B cell (primary cell): ENCODE measurements at regions not wholly inside any gene's neighbourhood (a gene's known extent, or its start where the extent isn't known, plus 50 kb on each side); places are given as distances from the start of the nearest gene placed in this dataset.

Experiments
- ATAC-seq: fragments of 200-7000 bp; cut with Tn5 transposase; one replicate; pipeline ENCODE4 v1.10.0; 2021; ENCODE audit warnings: low read depth, mild to moderate bottlenecking, moderate number of reproducible peaks, moderate library complexity
- CTCF ChIA-PET: fragments of 350-600 bp; sonication (Branson Sonifier 250); formaldehyde crosslinking; loops from one replicate; lab custom pipeline; 2021; ENCODE audit warnings: antibody characterized with exemption, inconsistent platforms; lab: Charles Lee
- POLR2A ChIA-PET: fragments of 350-600 bp; sonication (Branson Sonifier 250); formaldehyde crosslinking; loops from one replicate; lab custom pipeline; 2021; ENCODE audit warnings: antibody characterized with exemption; lab: Charles Lee
- DNase-seq: peaks from one replicate; pipeline ENCODE4 v3.0.0; 2013
- H2AFZ ChIP-seq: 2 replicates; pipeline ENCODE4 v1.6.1; 2012; ENCODE audit warnings: mild to moderate bottlenecking, low read depth, low read length; ENCODE audit not compliant: insufficient read depth, poor library complexity, severe bottlenecking
- H3K27ac ChIP-seq, 2 donors: 1 replicate in 1 of 2; 2 replicates in 1 of 2; pipeline ENCODE4 v1.5.1; 2012 to 2013; ENCODE audit warnings: low read length in 2 of 2, mild to moderate bottlenecking in 2 of 2, moderate library complexity in 1 of 2
- H3K27me3 ChIP-seq, 4 experiments: fragments of 200-600 bp in 1 of 4; sonication (generic) in 1 of 4; replicated peaks in 1 of 4; 1 replicate in 2 of 4; 2 replicates in 2 of 4; pipeline versions ENCODE4 v1.6.1 to v1.7.0; 2013 to 2016; ENCODE audit warnings: low read length in 3 of 4, mild to moderate bottlenecking in 2 of 4, mixed read lengths in 1 of 4, moderate library complexity in 1 of 4; ENCODE audit not compliant: insufficient read depth in 4 of 4, control insufficient read depth in 3 of 4; ENCODE audit errors: control extremely low read depth in 1 of 4
- H3K36me3 ChIP-seq, 2 experiments: replicated peaks in 1 of 2; 1 replicate in 1 of 2; 2 replicates in 1 of 2; pipeline versions ENCODE4 v1.6.1 to v1.7.1; 2013; ENCODE audit warnings: low read length in 1 of 2; ENCODE audit not compliant: insufficient read depth in 2 of 2, control insufficient read depth in 1 of 2; ENCODE audit errors: control extremely low read depth in 1 of 2, extremely low read depth in 1 of 2
- H3K4me1 ChIP-seq, 2 donors: fragments of 200-600 bp in 1 of 2; sonication (generic) in 1 of 2; 1 replicate in 1 of 2; 2 replicates in 1 of 2; pipeline versions ENCODE4 v1.5.1 to v1.6.1; 2013 to 2017; ENCODE audit warnings: low read length in 2 of 2; ENCODE audit not compliant: control insufficient read depth in 2 of 2, insufficient read depth in 2 of 2
- H3K4me2 ChIP-seq: replicated peaks from 2 replicates; pipeline ENCODE3; 2012; ENCODE audit warnings: mild to moderate bottlenecking, low read depth, low read length; ENCODE audit not compliant: poor library complexity, severe bottlenecking
- H3K4me3 ChIP-seq, 5 experiments: fragments of 200-600 bp in 1 of 5; sonication (generic) in 1 of 5; 1 replicate in 3 of 5; 2 replicates in 2 of 5; pipeline versions ENCODE4 v1.5.1 to v1.7.0; 2011 to 2016; ENCODE audit warnings: low read length in 4 of 5, mild to moderate bottlenecking in 4 of 5, low read depth in 2 of 5, control low read depth in 1 of 5, moderate library complexity in 1 of 5; ENCODE audit not compliant: insufficient read depth in 1 of 5; ENCODE audit errors: control extremely low read depth in 1 of 5, extremely low read depth in 1 of 5
- H3K79me2 ChIP-seq: fragments of 200-600 bp; sonication (generic); one replicate; pipeline ENCODE4 v1.6.0; 2016; ENCODE audit warnings: low read length; ENCODE audit not compliant: control insufficient read depth, insufficient read depth
- H3K9ac ChIP-seq: fragments of 200-600 bp; sonication (generic); 2 replicates; pipeline ENCODE4 v1.6.1; 2017; ENCODE audit warnings: mild to moderate bottlenecking, low read length, moderate library complexity
- H3K9me3 ChIP-seq, 3 donors: one replicate each; pipeline versions ENCODE4 v1.6.1 to v1.7.1; 2013; ENCODE audit warnings: low read length in 2 of 3; ENCODE audit not compliant: control insufficient read depth in 2 of 3, insufficient read depth in 1 of 3; ENCODE audit errors: control extremely low read depth in 1 of 3
- H4K20me1 ChIP-seq: 2 replicates; pipeline ENCODE4 v1.6.0; 2012; ENCODE audit warnings: mild to moderate bottlenecking, low read length; ENCODE audit not compliant: insufficient read depth, control insufficient read depth, poor library complexity, severe bottlenecking
- H3K27ac Mint-ChIP-seq: one replicate; pipeline ENCODE4 v1.8.0; 2021; ENCODE audit warnings: mixed read lengths
- H3K27me3 Mint-ChIP-seq: one replicate; pipeline ENCODE4 v1.8.0; 2021; ENCODE audit warnings: mixed read lengths
- H3K4me1 Mint-ChIP-seq: one replicate; pipeline ENCODE4 v1.8.0; 2021; ENCODE audit warnings: mixed read lengths
- H3K4me3 Mint-ChIP-seq: one replicate; pipeline ENCODE4 v1.8.0; 2021; ENCODE audit warnings: mixed read lengths
- H3K9me3 Mint-ChIP-seq: one replicate; pipeline ENCODE4 v1.8.0; 2022; ENCODE audit warnings: mixed read lengths; ENCODE audit not compliant: insufficient read depth
- EZH2 ChIP-seq: IDR thresholded peaks from 2 replicates; pipeline ENCODE4 v1.6.1; 2012; ENCODE audit warnings: borderline replicate concordance, low read depth, mild to moderate bottlenecking, moderate library complexity, low read length; ENCODE audit not compliant: insufficient read depth, poor library complexity, severe bottlenecking
- WGBS: methylation state at CpG from one replicate; pipeline ENCODE4 v1.1.5; 2013; ENCODE audit warnings: missing lambda C conversion rate; ENCODE audit not compliant: insufficient coverage; 5-methylcytosine and 5-hydroxymethylcytosine counted together
- intact Hi-C: fragments of 100-400 bp; cut with micrococcal nuclease; formaldehyde crosslinking; loops from one replicate; pipeline ENCODE4 v1.10.0; 2022
- TF ChIP-seq, protein P1 (sequence below): fragments of 200-600 bp; IDR thresholded peaks from one replicate; pipeline ENCODE4 v1.8.0; 2022; ENCODE audit warnings: antibody characterized with exemption, mild to moderate bottlenecking

DNA sequence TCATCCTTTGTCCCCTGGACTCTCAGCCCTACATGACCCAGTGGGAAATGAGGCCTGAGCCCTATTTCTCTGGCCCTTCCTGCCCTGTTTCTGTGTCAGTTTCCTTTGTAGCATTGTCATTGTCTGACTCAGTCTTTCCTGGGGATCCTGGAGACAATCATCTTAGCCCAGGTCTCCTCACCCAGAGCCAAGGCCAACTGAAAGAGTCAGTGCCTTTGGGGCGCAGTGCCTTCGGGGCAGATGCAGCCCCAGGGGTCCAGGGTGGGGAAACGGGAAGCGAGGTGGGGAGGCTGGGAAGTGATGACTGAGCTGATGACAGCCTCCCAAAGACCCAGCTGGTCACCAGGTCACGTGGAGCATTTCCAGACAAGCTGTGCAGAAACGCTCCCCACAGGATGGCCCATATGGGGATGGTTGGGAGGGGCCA is 93.3 kb upstream of the SULF2 start:
- no peak overlapping the region for H3K9ac ChIP-seq
- H3K4me3 ChIP-seq = no peak overlapping the region
- intact Hi-C loops = no loop called here
- Mint-ChIP-seq H3K4me1 (no peaks in the 10 kb centered on the region), H3K9me3 (no peaks in the 10 kb centered on the region), H3K4me3 (no peak overlapping the region), H3K27ac (no peak overlapping the region), H3K27me3 (peaks cover 4% of the 10 kb centered on the region)
- no peaks in the 10 kb centered on the region for H4K20me1 ChIP-seq
- H3K9me3 ChIP-seq = peaks cover 0 to 8% (median 0%) of the 10 kb centered on the region in 3 donors
- H3K79me2 ChIP-seq = no peaks in the 10 kb centered on the region
- ATAC-seq = no peak
- CTCF ChIA-PET = no interaction called here
- no CpG with 5 or more reads among the region's 6 CpGs for WGBS
- POLR2A ChIA-PET = no interaction called here
- peaks cover 0 to 6% (median 0%) of the 10 kb centered on the region in 4 experiments for H3K27me3 ChIP-seq
- no peak overlapping the region for H2AFZ ChIP-seq
- H3K36me3 ChIP-seq = no peaks in the 10 kb centered on the region
- TF ChIP-seq, protein P1, sequence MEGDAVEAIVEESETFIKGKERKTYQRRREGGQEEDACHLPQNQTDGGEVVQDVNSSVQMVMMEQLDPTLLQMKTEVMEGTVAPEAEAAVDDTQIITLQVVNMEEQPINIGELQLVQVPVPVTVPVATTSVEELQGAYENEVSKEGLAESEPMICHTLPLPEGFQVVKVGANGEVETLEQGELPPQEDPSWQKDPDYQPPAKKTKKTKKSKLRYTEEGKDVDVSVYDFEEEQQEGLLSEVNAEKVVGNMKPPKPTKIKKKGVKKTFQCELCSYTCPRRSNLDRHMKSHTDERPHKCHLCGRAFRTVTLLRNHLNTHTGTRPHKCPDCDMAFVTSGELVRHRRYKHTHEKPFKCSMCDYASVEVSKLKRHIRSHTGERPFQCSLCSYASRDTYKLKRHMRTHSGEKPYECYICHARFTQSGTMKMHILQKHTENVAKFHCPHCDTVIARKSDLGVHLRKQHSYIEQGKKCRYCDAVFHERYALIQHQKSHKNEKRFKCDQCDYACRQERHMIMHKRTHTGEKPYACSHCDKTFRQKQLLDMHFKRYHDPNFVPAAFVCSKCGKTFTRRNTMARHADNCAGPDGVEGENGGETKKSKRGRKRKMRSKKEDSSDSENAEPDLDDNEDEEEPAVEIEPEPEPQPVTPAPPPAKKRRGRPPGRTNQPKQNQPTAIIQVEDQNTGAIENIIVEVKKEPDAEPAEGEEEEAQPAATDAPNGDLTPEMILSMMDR = no peak
- no peak for TF ChIP-seq EZH2
- H3K27ac ChIP-seq = no peak overlapping the region
- no peak overlapping the region for H3K4me2 ChIP-seq
- H3K4me1 ChIP-seq = no peaks in the 10 kb centered on the region
- DNase-seq = no peak

DNA sequence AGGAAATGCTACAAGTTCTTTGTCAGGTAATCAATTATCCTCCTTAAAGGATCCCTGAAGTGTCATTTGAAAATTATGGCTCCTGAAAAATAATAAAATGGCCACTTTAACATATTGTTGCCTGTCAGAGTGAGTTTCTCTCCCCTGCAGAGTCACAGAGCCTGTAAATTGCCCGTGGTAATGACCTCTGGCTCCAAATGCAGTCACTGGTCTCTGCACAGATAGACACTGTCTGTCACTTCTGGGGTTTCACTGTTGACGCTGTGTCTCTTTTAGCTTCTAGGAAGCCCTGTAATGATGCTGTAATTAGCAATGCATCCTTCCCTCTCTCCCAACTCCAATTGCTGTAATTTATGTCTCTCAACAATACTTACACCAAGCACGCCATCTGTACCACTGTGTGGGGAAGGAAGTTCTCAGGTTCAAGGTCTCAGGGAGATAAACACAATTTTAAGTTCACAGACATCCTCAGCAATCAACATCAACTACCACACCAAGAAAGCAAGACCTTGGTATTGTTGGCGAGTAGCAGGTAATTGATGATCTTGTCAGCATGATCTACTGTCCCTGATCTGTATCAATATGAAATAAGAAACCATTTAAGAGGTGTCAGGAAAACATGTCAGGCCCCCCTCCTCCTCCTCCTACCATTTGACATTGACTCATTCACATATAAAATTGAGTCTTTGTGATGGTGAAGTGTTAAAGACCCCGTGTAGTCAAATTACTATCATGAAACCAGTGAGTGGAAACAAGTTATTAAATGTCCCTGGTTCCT is 91.2 kb upstream of the SULF2 start:
- H3K27ac ChIP-seq = no peak overlapping the region
- H4K20me1 ChIP-seq = no peaks in the 10 kb centered on the region
- H2AFZ ChIP-seq = peak overlapping the region; percentile 14
- Mint-ChIP-seq H3K9me3 (no peaks in the 10 kb centered on the region), H3K27me3 (peaks cover 8% of the 10 kb centered on the region), H3K27ac (no peak overlapping the region), H3K4me1 (no peaks in the 10 kb centered on the region), H3K4me3 (no peak overlapping the region)
- no peak for DNase-seq
- ChIA-PET CTCF (no interaction called here), POLR2A (no interaction called here)
- H3K4me1 ChIP-seq = no peaks in the 10 kb centered on the region
- intact Hi-C loops = no loop called here
- no peak for ATAC-seq
- H3K79me2 ChIP-seq = no peaks in the 10 kb centered on the region
- peaks cover 0 to 9% (median 0%) of the 10 kb centered on the region in 4 experiments for H3K27me3 ChIP-seq
- H3K9ac ChIP-seq = no peak overlapping the region
- TF ChIP-seq, protein P1 = no peak
- TF ChIP-seq EZH2 = no peak
- no peaks in the 10 kb centered on the region for H3K36me3 ChIP-seq
- WGBS = 0% methylated on average over 1 of the region's 5 CpGs
- no peak overlapping the region for H3K4me3 ChIP-seq
- H3K9me3 ChIP-seq = peaks cover 0 to 8% (median 0%) of the 10 kb centered on the region in 3 donors
- H3K4me2 ChIP-seq = no peak overlapping the region
